HG02798 (cell line): ENCODE measurements at regions not wholly inside any gene's neighbourhood (a gene's known extent, or its start where the extent isn't known, plus 50 kb on each side); places are given as distances from the start of the nearest gene placed in this dataset.
"Not testable (repeated sequence)": the region's sequence is repeated elsewhere in the genome, so short reads cannot be mapped to it uniquely, and the experiment has no call there.

Experiments used
- ATAC-seq: cut with Tn5 transposase; IDR thresholded peaks from one replicate; pipeline ENCODE4 v1.9.1; 2021; ENCODE audit warnings: mild to moderate bottlenecking; ENCODE audit not compliant: unreplicated experiment, poor library complexity

DNA sequence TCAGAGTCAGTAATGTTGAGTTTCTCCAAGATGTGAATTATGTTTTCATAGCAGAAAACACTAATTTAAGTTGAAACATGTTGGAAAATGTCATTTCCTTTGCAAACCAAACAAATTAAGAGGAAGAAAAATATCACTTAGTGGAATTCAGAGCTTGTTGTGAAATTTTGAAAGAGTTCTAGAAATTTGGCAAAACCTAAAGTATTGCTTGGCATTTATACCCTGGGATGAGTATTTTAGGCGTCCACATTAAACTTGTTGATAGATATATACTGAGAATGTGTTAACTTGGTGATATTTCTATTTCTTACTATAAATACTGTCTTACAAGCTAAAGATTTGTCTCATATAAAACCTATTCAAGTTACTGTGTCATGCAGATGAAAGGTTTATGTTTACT lies 335.2 kb downstream of the NSUN3 start:
- no peak for ATAC-seq

DNA sequence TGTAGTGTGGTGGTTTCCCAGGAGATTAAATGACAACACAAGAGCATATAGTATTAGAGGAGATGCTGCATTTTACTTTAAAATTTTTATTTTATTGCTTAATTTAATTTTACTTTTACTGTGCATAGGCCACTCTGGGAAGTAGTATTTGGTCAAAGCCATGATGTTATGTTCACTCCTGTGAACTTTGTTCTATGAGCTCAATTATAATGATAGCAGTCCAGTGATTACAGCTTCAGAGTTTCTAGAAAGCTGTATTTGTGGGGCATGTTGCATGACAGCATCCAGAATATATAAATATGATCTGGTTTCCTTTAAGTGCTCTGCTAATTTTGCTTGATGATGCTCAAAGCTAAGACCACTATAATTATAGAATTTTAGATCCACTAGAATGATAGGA lies 338.6 kb downstream of the NSUN3 start:
- no peak for ATAC-seq

DNA sequence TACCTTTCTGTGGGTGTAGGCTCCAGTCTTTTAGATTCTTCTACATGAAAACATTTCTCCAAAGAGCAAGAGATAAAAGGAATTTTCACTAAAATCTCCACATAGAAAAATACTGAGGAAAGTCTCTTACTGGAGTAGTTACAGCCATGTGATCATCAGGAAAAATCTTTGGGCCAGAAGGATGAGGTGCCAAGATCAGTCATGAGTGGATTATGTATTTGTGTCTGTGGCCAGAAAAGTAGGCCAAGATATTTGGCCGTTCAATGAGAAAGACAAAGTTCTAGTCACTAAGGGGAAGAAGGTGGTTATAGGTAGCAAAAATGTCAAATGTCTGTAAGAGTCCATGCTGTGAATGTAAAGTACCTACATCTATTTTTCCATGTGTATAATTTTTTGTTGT lies 339.3 kb downstream of the NSUN3 start:
- no peak for ATAC-seq

DNA sequence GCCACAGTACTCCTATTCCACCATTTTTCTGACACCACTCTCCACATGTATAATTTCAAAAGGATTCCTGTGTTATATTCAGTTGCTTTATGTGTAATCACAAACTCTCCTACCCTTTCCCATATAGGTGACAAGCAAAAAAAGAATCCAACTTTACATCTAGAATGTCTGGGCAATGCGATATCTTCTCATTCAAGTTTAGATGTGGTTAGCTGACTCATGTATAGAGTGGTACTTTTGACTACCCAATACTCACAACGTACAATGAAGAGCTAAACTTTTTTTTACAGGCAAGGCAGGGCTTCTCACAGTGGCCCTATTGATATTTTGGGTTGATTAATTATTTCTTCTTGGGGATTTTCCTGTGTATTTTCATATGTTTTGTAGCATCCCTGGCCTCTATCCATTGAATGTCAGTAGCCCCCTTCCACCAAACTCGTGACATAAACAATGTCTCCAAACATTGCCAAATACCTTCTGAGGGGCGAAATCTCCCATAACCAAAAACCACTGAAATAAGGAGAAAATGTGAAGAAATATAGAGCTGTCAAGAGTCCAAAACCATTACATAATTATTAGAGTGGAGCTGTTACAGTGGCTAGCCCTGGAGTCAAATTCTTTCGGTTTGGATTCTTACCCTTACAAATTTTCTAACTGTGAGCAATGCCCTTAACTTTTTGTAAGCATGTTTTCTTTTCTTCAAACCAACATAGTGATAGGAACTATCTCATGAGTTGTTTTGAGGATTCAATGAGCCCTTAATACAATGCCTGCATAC lies 342.6 kb downstream of the NSUN3 start:
- no peak for ATAC-seq

DNA sequence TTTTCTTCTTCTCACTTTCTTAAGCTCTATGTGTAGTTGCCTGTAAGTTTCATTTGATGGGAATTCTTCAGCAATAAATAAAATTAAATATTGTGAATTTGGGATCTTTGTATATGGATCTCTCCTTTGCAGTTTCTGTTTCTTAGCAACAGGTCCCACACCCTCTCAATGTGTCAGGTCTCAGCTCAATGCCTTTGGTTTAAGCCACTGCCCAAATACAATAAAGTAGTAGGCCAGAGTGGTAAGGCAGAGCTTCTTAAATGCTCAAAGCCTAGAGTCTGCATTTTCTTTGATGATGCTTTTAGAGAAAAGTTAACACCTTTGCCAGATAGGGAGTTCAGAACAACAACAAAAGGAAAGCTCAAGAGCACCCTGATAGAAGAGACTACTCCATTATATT lies 343.7 kb downstream of the NSUN3 start:
- no peak for ATAC-seq

DNA sequence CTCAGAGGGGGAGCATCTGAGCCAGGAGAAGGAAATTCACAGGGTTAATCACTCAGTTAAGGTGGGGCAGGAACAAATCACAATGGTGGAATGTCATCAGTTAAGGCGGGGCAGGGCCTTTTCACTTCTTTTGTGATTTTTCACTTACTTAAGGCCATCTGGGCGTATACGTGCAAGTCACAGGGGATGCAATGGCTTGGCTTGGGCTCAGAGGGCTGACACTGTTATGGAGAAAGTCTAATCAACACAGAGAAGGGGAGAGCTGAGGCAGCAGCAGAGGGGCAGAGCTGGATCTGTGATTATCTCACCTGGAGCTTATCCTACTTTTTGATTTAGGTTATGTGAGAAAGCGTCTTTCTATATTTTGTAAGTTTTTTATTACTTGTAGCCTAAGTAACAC lies 350.1 kb downstream of the NSUN3 start:
- not testable (repeated sequence) for ATAC-seq

DNA sequence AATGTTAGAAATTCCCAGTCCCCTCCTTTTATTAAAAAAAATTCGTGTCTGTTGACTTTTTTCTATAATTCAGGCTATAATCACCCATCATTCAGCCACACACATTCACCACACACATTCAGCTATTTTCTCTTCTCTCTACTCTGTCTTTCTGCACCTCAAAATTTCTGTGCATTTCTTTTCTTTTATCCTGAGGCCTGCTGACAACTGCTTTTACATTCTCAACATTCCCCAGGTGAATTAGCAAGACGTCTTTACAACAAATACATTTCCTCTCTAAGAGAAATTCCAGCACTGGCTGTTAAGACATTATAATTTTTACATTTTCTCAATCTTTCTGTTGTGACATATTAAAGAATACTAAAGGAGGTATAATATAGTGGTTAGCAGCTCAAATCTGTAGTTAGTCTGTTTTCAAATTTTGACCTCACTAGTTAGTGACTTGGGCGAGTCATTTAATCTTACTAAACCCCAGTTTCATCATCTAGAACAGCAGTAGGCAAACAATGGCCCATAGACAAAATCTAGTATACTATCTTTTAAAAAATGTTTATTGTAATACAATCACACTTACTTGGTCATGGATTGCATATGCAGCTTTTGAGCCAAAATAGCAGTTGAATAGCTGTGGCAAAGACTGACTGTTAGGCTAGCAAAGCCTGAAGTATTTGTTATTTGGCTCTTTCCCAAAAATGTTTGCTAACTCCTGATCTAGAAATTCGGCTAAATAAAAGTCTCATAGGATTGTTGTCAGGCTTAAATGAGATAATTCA lies 350.7 kb downstream of the NSUN3 start:
- ATAC-seq = no peak

DNA sequence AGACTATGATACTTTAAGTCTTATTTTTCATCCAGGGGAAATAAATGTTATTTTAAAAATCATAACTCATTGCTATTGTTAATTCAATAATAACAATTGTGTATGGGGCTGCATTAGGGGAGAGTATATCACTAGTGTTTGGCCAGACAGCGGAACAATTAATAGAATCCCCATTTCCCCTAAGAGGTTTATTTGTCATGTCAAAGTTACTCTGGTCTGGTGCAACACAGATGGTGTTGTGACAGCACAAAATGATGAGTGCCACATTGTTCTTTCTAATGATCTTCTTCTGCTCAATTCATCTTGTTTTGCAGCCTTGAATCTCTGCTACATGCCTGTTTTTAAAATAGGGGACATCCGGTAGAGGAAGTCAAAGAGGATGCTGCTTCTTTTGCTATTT lies 351.6 kb downstream of the NSUN3 start:
- ATAC-seq = no peak

DNA sequence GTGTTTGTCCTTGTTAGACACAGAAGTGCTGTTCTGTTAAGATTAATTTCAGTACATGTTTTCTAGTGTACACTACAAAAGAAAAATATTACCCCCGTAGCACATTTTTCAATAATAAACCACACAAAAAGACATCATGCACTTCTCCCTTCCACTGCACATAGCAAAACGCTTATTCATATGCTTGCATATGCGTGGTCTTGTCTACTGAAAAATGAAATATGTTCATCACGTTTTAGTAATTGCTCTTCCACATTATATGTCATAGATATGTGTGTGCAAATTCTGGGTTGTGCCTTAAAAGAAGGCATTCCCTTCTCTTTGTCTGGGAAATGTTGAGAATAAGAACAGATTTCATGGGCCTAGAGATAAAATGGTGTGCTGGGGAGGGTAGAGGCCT lies 353.9 kb downstream of the NSUN3 start:
- ATAC-seq = no peak

DNA sequence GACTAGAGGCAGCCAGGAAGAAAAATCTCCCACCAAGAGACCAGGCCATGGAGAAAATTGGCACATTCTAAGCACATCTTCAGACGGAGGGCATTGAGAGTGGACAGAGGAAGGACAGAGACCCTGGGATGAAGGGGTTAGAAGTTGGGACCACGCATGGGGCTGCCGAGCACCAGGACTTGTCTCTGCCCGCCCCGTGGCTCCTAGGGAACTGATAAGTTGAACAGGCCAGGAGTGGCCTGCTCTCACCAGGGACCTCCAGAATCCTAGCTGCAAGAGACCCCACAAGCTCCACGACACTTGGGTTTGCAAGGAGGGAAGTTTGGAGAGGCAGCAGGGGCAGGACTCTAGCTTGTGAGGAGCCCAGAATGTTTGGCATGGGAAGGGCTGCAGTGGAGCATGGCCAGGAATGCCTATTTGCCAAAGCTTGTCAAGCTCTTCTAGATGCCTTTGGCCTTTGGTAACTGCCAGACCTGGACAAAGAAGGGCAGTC lies 355.1 kb downstream of the NSUN3 start:
- ATAC-seq = no peak

DNA sequence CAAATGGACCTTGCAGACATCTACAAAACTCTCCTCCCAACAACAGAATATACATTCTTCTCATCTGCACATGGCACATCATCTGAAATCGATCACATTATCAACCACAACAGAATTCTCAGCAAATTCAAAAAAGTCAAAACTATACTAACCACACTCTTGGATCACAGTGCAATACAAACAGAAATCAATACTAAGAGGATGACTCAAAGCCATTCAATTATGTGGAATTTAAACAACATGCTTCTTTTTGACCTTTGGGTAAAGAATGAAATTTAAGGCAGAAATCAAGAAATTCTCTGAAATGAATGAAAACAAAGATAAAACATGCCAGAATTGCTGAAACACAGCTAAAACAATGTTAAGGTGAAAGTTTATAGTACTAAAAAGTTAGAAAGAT lies 358.1 kb downstream of the NSUN3 start:
- ATAC-seq = no peak

DNA sequence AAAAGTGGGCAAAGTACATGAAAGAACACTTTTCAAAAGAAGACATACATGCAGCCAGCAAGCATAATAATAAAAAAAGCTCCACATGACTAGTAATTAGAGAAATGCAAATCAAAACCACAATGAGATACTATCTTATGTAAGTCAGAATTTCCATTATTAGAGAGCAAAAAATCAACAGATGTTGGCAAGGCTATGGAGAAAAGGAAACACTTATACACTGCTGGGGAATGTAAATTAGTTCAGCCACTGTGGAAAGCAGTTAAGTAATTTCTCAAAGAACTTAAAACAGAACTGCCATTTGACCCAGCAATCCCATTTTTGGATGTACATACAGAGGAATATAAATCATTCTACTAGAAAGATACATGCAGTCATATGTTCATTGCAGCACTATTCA lies 360.7 kb downstream of the NSUN3 start:
- no peak for ATAC-seq

DNA sequence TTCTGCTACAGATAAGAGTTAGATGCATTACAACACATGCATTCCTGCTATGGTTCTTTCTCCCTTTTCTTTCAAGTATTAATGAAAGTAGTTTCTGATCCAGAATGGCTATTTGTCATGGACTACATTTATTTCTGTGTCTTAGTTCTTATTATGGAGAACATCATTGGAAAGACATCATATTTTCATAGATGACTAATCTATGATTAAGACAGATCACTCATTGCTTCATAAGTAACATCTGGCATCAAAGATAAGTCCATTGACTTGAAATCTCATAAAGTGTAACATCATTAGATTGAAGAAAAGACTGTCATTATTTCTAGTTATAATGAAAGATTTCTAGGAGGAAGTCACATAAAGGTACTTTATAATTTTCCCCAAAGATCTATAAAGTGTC lies 366.7 kb downstream of the NSUN3 start:
- no peak for ATAC-seq

DNA sequence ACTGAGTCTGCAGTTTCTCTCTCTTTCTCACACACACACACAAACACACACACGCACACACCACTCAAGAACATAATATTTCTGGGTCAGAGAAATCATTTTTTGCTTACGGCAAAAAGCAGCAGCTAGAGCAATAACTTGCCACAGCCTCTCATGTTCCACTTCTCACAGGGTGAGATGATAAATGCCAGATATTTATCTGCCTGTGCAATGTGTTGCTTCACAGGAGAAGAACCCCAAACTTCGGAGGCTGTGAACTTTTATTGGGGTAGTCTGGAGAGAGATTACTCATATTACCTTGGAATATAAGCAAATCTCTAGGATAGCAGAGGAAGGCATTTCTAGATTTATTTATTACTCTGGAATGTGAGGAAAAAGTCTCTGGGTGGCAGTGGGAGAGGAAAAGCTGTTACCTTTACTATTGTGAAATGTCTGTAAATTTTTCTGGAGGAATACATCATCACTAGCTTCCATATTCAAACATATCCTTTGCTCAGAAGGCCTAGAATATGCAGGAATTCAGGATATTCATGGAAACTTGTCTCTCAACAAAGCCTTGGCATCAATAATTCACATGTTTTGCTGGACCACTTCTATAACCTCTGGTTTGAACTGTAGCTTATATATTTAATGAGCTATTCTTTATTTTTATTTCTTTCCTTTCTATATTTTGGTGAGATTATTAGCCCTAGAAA lies 369.2 kb downstream of the NSUN3 start:
- ATAC-seq = no peak

DNA sequence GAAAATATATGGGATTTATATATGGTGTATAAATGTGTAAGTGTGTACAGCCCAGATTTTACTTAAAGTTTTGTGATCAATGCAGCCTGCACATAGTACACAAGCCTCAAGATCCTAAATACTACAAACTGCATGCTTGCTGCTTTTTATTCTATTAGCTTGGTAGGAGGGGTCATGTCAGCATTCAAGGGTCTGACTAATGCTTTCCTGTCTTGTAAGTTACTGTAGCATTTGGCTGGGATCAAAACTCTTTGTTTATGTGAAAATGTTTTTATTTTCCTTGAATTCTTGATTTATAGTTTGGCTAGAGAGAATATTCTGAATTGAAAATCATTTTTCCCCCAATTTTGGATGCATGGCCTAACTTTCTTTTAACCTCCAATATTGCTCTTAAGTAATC lies 370.9 kb downstream of the NSUN3 start:
- no peak for ATAC-seq

DNA sequence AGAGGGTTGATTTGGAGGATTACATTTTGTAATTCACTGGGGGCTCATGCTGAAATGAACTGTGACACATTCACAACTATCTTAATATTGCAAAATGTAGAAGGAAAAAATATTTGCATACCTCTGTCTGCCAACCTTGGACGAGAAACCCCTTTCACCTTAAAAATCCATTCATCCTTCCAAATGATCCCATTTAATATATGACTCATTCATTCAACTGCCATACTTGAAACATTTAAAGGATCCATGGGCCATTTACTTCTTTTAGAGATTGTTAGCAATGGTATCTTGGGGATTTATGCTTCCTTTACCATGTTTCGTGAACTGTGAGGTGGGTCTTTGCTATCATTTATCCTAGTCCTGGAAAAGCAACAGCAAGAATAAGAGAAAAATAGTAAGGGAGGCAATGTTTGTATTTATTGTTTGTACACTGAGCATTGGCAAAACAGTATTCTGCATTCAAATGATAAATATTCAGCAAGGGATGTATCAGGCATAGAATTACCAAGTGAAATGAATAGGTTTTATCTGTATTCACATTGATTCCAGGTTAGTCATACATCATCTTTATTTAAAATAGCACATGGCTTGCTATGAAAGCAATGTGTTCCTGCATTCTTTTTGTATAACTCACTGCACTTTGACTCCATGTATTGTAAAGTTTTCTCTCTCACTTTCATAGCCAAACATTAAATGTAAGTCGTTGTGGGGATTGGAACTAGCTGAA lies 378.1 kb downstream of the NSUN3 start:
- ATAC-seq = no peak

DNA sequence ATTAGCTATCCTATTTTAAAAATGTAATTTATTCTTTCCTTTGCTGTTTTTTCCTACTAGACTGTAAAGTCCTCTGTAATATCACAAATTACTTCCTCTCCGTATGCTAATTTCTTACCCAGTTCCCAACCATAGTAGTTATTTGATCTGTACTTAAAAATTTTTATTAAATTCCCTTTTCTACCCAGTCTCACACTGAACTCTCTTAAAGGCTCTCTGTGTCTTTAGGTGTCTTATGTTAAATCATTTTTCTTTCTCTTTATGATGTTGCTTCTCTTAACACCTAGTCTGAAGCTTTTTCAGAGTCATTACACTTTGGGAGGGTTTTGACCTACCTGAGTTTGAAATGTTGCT lies 378.6 kb downstream of the NSUN3 start:
- ATAC-seq = no peak

DNA sequence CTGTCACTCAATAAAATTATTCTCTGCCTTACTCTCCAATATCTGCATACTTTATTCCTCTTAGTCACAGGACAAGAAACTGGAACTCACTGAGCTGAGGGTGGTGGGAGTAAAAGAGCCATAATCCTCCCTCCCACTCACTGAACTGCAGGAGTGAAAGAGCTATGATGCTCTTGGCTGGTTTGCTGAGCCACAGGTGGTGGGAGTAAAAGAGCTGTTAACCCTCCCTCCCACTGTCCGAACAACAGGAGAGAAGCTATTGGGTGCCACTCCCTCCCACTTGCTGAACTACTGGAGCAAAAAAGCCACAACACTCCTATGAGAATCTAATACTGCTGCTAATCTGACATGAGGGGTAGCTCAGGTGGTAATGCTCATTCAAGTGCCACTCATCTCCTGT lies 391.0 kb downstream of the NSUN3 start:
- ATAC-seq = no peak

DNA sequence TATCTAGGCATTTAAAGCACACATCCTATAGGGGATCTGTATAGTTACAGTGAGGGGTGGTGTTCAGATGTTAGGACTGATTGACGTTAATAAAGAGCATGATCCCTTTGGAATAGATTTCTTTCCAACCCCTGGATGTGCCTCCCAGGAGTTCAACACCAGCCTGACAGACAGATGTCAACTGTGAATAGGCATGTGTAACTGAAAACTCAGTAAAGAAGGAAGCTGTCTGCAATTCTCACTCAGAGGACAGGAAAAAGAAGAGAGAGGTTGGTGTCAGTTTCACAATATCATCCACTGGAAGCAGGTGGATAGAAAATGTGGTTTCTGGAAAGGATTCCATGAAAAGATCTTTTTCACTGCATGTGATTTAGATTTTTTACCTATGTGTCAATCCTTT lies 396.3 kb downstream of the NSUN3 start:
- ATAC-seq = no peak

DNA sequence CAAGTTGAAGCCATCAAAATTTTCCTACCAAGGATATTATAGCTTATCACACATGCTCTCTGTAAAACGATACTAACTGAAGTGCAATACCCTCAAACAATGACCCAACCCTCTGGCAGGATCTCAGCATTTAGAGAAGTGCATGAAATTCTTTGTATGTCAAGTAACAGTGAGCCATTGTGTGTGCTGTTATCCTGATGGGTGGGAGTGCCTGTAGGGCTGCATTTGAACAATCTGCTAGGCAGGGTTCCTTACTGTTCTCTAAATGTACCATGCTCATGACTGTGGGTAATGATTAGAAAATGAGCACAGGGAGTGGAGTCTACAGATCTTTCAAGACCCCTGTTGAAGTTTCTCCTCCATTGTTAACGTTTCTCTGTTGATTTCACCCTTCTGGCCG lies 398.1 kb downstream of the NSUN3 start:
- ATAC-seq = no peak

DNA sequence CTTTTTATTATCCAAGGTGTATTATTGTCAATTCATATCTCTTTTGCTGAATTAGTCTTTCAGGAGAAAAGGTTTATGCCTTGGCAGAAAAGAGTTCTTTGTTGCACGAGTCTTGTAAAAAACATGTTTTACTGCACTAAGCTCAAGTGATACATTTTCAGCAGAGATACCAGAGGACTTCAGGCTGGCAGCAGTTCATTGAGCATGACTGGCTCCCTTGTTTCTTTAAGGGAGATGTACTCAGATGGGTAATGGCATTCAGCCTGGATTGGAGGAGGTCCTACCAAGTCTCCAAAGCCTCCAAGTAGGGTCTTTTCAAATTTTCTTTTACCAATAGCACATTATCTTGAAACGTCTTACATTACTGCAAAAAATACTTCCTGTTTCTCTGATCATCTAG lies 400.1 kb downstream of the NSUN3 start:
- no peak for ATAC-seq
